Neural progenitor cell (in vitro differentiated cells): ENCODE measurements at regions not wholly inside any gene's neighbourhood (a gene's known extent, or its start where the extent isn't known, plus 50 kb on each side); places are given as distances from the start of the nearest gene placed in this dataset.

ENCODE experiments used
- CTCF ChIP-seq: fragments of 200-600 bp; sonication (generic); IDR thresholded peaks from 2 replicates; pipeline ENCODE4 v1.5.1; 2017; ENCODE audit warnings: antibody characterized with exemption, mild to moderate bottlenecking
- EZH2phosphoT487 ChIP-seq: fragments of 200-600 bp; sonication (generic); IDR thresholded peaks from 2 replicates; pipeline ENCODE4 v1.6.1; 2017; ENCODE audit warnings: antibody characterized with exemption

- TF ChIP-seq CTCF (no peak), EZH2phosphoT487 (no peak)
These were observed 1031.5 kb downstream of the SORCS1 start for GRCh38 chr10:106132956-106133355.
